H9 (cell line): ENCODE measurements at regions not wholly inside any gene's neighbourhood (a gene's known extent, or its start where the extent isn't known, plus 50 kb on each side); places are given as distances from the start of the nearest gene placed in this dataset.

ENCODE experiments used
- DNase-seq: peaks from one replicate; pipeline ENCODE4 v3.0.0-alpha.2; 2017
- H2AFZ ChIP-seq: one replicate; pipeline ENCODE4 v1.6.1; 2013; ENCODE audit warnings: mild to moderate bottlenecking, low read length, control low read depth, moderate library complexity
- H2AK5ac ChIP-seq: 2 replicates; pipeline ENCODE4 v1.6.1; 2013; ENCODE audit warnings: low read length, control low read depth, mixed read lengths; ENCODE audit not compliant: insufficient read length
- H2BK120ac ChIP-seq: one replicate; pipeline ENCODE4 v1.6.1; 2013; ENCODE audit warnings: low read depth, mild to moderate bottlenecking, low read length, control low read depth, inconsistent platforms; ENCODE audit not compliant: poor library complexity, severe bottlenecking
- H2BK12ac ChIP-seq: 2 replicates; pipeline ENCODE4 v1.6.1; 2013; ENCODE audit warnings: low read length, control low read depth, mixed read lengths, low read depth; ENCODE audit not compliant: insufficient read length
- H2BK15ac ChIP-seq: 2 replicates; pipeline ENCODE4 v1.6.1; 2013; ENCODE audit warnings: low read depth, low read length, control low read depth
- H2BK20ac ChIP-seq: one replicate; pipeline ENCODE4 v1.6.1; 2013; ENCODE audit warnings: low read depth, mild to moderate bottlenecking, low read length, control low read depth, inconsistent platforms; ENCODE audit not compliant: poor library complexity, severe bottlenecking
- H2BK5ac ChIP-seq: 2 replicates; pipeline ENCODE4 v1.6.1; 2013; ENCODE audit warnings: low read length, control low read depth, mixed read lengths; ENCODE audit not compliant: insufficient read length
- H3K14ac ChIP-seq: 2 replicates; pipeline ENCODE4 v1.6.1; 2013; ENCODE audit warnings: low read length, control low read depth; ENCODE audit not compliant: insufficient read depth
- H3K18ac ChIP-seq: 2 replicates; pipeline ENCODE4 v1.6.1; 2013; ENCODE audit warnings: low read depth, mild to moderate bottlenecking, mixed read lengths, low read length, control low read depth; ENCODE audit not compliant: insufficient read length
- H3K23ac ChIP-seq: 2 replicates; pipeline ENCODE4 v1.6.1; 2013; ENCODE audit warnings: low read length, control low read depth, mixed read lengths, low read depth; ENCODE audit not compliant: insufficient read length
- H3K23me2 ChIP-seq: 2 replicates; pipeline ENCODE4 v1.6.1; 2013; ENCODE audit warnings: low read depth, mild to moderate bottlenecking, mixed read lengths, low read length, control low read depth; ENCODE audit not compliant: insufficient read length, poor library complexity, severe bottlenecking
- H3K27ac ChIP-seq: 2 replicates; pipeline ENCODE4 v1.5.1; 2013; ENCODE audit warnings: low read length, control low read depth, mixed read lengths, low read depth; ENCODE audit not compliant: insufficient read length
- H3K27me3 ChIP-seq: 2 replicates; pipeline ENCODE4 v1.6.1; 2013; ENCODE audit warnings: low read length, control low read depth, inconsistent platforms; ENCODE audit not compliant: insufficient read depth
- H3K4ac ChIP-seq: 2 replicates; pipeline ENCODE4 v1.6.1; 2013; ENCODE audit warnings: low read depth, mild to moderate bottlenecking, control low read depth, inconsistent platforms, low read length, moderate library complexity
- H3K4me1 ChIP-seq: 2 replicates; pipeline ENCODE4 v1.6.1; 2013; ENCODE audit warnings: low read length, control low read depth, inconsistent platforms; ENCODE audit not compliant: insufficient read depth
- H3K4me2 ChIP-seq: 2 replicates; pipeline ENCODE4 v1.6.1; 2013; ENCODE audit warnings: low read length, control low read depth, mixed read lengths; ENCODE audit not compliant: insufficient read length, insufficient read depth
- H3K56ac ChIP-seq: 2 replicates; pipeline ENCODE4 v1.6.1; 2013; ENCODE audit warnings: low read depth, mild to moderate bottlenecking, mixed read lengths, low read length, control low read depth; ENCODE audit not compliant: insufficient read length
- H3K79me1 ChIP-seq: 2 replicates; pipeline ENCODE4 v1.6.1; 2013; ENCODE audit warnings: low read depth, mild to moderate bottlenecking, moderate library complexity, low read length, control low read depth, inconsistent platforms; ENCODE audit not compliant: insufficient read depth, poor library complexity, severe bottlenecking
- H3K79me2 ChIP-seq: 2 replicates; pipeline ENCODE4 v1.6.1; 2013; ENCODE audit warnings: low read length, control low read depth, inconsistent platforms; ENCODE audit not compliant: insufficient read depth
- H3K9ac ChIP-seq: 2 replicates; pipeline ENCODE4 v1.6.1; 2013; ENCODE audit warnings: low read length, control low read depth, mixed read lengths; ENCODE audit not compliant: insufficient read length; ENCODE audit errors: extremely low read depth
- H3K9me3 ChIP-seq: one replicate; pipeline ENCODE4 v1.6.1; 2013; ENCODE audit warnings: low read depth, low read length, inconsistent platforms; ENCODE audit not compliant: control insufficient read depth
- H3T11ph ChIP-seq: one replicate; pipeline ENCODE4 v1.6.1; 2013; ENCODE audit warnings: mild to moderate bottlenecking, low read length, control low read depth, inconsistent platforms
- H4K20me1 ChIP-seq: one replicate; pipeline ENCODE4 v1.6.1; 2013; ENCODE audit not compliant: control insufficient read depth, insufficient read length, insufficient read depth
- H4K5ac ChIP-seq: 2 replicates; pipeline ENCODE4 v1.6.1; 2013; ENCODE audit warnings: low read depth, mild to moderate bottlenecking, mixed read lengths, low read length, control low read depth; ENCODE audit not compliant: insufficient read length
- H4K8ac ChIP-seq: replicated peaks from 2 replicates; pipeline ENCODE4 v1.6.1; 2013; ENCODE audit warnings: low read length, control low read depth, mixed read lengths, low read depth; ENCODE audit not compliant: insufficient read length
- H4K91ac ChIP-seq: 2 replicates; pipeline ENCODE4 v1.6.1; 2013; ENCODE audit warnings: low read depth, mild to moderate bottlenecking, moderate library complexity, mixed read lengths, low read length, control low read depth; ENCODE audit not compliant: insufficient read length
- H3K27ac Mint-ChIP-seq, 3 experiments: 2 replicates in 2 of 3; 3 replicates in 1 of 3; pipeline ENCODE4 v1.8.0; 2020 to 2021; ENCODE audit warnings: mixed read lengths in 3 of 3, mild to moderate bottlenecking in 1 of 3, moderate library complexity in 1 of 3
- H3K27me3 Mint-ChIP-seq: 2 replicates; pipeline ENCODE4 v1.8.0; 2021; ENCODE audit warnings: low read depth, mild to moderate bottlenecking, moderate library complexity, mixed read lengths
- H3K36me3 Mint-ChIP-seq, 3 experiments: 2 replicates in 2 of 3; 3 replicates in 1 of 3; pipeline ENCODE4 v1.8.0; 2020 to 2021; ENCODE audit warnings: low read depth in 3 of 3, mixed read lengths in 3 of 3; ENCODE audit not compliant: insufficient read depth in 1 of 3
- H3K4me1 Mint-ChIP-seq, 2 experiments: 2 replicates each; pipeline ENCODE4 v1.8.0; 2020; ENCODE audit warnings: mixed read lengths in 2 of 2
- H3K4me3 Mint-ChIP-seq, 2 experiments: 2 replicates in 1 of 2; 3 replicates in 1 of 2; pipeline ENCODE4 v1.8.0; 2020 to 2021; ENCODE audit warnings: mild to moderate bottlenecking in 2 of 2, mixed read lengths in 2 of 2, moderate library complexity in 1 of 2
- H3K9me3 Mint-ChIP-seq, 2 experiments: 2 replicates in 1 of 2; 3 replicates in 1 of 2; pipeline ENCODE4 v1.8.0; 2020; ENCODE audit warnings: mild to moderate bottlenecking in 2 of 2, mixed read lengths in 2 of 2, moderate library complexity in 1 of 2
- CTCF ChIP-seq: fragments of 200-600 bp; sonication (generic); conservative IDR thresholded peaks from 3 replicates; pipeline ENCODE4 v1.8.0; 2021; ENCODE audit warnings: antibody characterized with exemption, mild to moderate bottlenecking
- WGBS: extraction: QIAGEN DNeasy Blood & Tissue Kit; methylation state at CpG from one replicate; pipeline ENCODE4 v1.1.7; 2013; ENCODE audit warnings: missing lambda C conversion rate, low lambda C conversion rate, mixed read lengths; ENCODE audit not compliant: insufficient read length; ENCODE audit errors: extremely low coverage; 5-methylcytosine and 5-hydroxymethylcytosine counted together

DNA sequence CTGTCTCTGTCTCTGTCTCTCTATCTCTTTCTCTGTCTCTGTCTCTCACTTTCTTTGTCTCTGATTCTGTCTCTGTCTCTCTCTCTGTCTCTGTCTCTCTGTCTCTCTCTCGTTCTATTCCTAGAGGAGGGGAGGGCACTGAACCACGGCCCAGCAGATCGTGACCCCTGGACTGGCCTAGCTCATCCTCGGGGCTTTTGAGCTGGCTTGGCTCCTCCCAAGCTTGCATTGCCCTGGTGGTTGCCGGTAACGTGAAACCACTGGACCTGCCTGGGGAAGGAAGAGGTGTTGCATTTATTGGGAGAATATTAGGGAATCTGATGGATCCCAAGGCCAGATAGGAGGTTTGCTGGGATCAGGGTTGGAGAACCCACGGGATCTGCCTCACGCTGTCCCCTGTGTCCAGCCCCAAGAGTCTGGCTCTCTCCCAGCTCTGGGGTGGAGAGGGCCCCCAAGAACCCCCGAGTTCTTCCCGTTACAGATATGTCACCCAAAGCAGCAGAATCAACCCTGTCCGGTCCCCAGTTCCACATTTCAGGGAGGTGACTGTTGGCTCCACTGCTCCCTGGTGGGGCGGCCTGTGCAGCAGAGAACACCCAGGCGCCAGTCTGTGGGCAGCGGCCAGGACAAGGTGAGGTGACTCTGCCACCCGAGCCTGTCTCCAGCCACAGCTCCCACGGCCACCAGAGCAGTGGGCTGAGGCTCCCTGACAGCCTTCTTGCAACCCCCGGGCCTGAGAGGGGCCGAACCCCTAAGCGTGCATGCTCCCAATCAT is 228.3 kb downstream of the TTLL2 start:
- no peaks in the 10 kb centered on the region for H3K23me2 ChIP-seq
- Mint-ChIP-seq H3K36me3 (no peaks in the 10 kb centered on the region; a peak in 2 of 7 replicates), H3K9me3 (peaks cover 6 to 10% of the 10 kb centered on the region in 2 experiments), H3K4me1 (peaks cover 8 to 10% of the 10 kb centered on the region in 2 experiments), H3K27me3 (peaks cover 3% of the 10 kb centered on the region), H3K27ac (peak overlapping the region in 1 of 3 experiments; percentile 44; a peak in 3 of 7 replicates), H3K4me3 (no peak overlapping the region; a peak in 1 of 5 replicates)
- H3K23ac ChIP-seq: no peak overlapping the region
- no peak overlapping the region for H2BK15ac ChIP-seq
- H2AFZ ChIP-seq: no peak overlapping the region
- H3K18ac ChIP-seq: no peak overlapping the region
- no peak for TF ChIP-seq CTCF
- H2BK12ac ChIP-seq: no peak overlapping the region
- H2AK5ac ChIP-seq: no peak overlapping the region
- no peak overlapping the region for H3K4me2 ChIP-seq
- H3T11ph ChIP-seq: no peak overlapping the region
- H3K9ac ChIP-seq: no peak overlapping the region
- DNase-seq: no peak
- no peak overlapping the region for H2BK20ac ChIP-seq
- H3K14ac ChIP-seq: no peak overlapping the region; the same call in 1 of the 2 replicates
- H4K5ac ChIP-seq: no peak overlapping the region
- no peaks in the 10 kb centered on the region for H3K27me3 ChIP-seq
- H3K79me1 ChIP-seq: no peaks in the 10 kb centered on the region
- no peak overlapping the region for H3K4ac ChIP-seq
- no peaks in the 10 kb centered on the region for H3K79me2 ChIP-seq
- H4K91ac ChIP-seq: no peak overlapping the region
- no peak overlapping the region for H4K8ac ChIP-seq
- H3K27ac ChIP-seq: no peak overlapping the region
- H2BK5ac ChIP-seq: no peak overlapping the region
- H4K20me1 ChIP-seq: peaks cover 3% of the 10 kb centered on the region
- WGBS: no CpG with 5 or more reads among the region's 19 CpGs
- H3K4me1 ChIP-seq: no peaks in the 10 kb centered on the region
- no peak overlapping the region for H2BK120ac ChIP-seq
- no peaks in the 10 kb centered on the region for H3K9me3 ChIP-seq
- H3K56ac ChIP-seq: no peak overlapping the region
